ENCODE measurements at regions not wholly inside any gene's neighbourhood (a gene's known extent, or its start where the extent isn't known, plus 50 kb on each side); places are given as distances from the start of the nearest gene placed in this dataset.

DNA sequence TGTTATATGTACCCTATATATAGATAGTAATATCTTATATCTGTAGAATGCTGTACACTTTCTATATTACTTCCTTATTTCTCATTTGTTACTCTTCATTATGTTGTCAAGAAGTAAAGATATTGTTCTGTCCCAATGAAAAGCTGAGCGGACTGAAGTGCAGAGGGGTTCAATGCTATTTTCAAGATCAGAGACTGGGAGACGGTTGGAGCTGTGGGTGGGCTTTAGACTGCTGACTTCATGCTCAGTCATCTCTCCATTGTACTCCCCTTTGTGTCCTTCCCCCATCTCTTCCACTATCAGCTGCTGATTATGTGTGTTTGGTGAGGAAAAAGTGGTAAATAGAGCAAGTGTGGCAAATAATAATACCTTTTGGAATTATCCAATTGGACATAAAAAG, 532.3 kb upstream of the ZNF608 start:
- TF ChIP-seq POLR2A (IDR thresholded peaks at IDR 0.05; ENCODE audit: low read depth, low read length) (no peak), EZH2 (IDR thresholded peaks at IDR 0.05; ENCODE audit: borderline replicate concordance, low read depth, low read length, severe bottlenecking) (no peak), POLR2AphosphoS5 (IDR thresholded peaks at IDR 0.05; ENCODE audit: insufficient read depth, low read depth, low read length) (no peak), GATA2 (IDR thresholded peaks at IDR 0.05; ENCODE audit: insufficient read depth, insufficient read length, low read depth, low read length) (no peak), FOS (IDR thresholded peaks at IDR 0.05; ENCODE audit: borderline replicate concordance, insufficient read depth, low read length) (no peak), MYC (IDR thresholded peaks at IDR 0.05; ENCODE audit: low read depth, low read length) (no peak), JUN (IDR thresholded peaks at IDR 0.05; ENCODE audit: borderline replicate concordance, insufficient read depth, insufficient read length, low read depth) (no peak)
- TF ChIP-seq, protein P1, sequence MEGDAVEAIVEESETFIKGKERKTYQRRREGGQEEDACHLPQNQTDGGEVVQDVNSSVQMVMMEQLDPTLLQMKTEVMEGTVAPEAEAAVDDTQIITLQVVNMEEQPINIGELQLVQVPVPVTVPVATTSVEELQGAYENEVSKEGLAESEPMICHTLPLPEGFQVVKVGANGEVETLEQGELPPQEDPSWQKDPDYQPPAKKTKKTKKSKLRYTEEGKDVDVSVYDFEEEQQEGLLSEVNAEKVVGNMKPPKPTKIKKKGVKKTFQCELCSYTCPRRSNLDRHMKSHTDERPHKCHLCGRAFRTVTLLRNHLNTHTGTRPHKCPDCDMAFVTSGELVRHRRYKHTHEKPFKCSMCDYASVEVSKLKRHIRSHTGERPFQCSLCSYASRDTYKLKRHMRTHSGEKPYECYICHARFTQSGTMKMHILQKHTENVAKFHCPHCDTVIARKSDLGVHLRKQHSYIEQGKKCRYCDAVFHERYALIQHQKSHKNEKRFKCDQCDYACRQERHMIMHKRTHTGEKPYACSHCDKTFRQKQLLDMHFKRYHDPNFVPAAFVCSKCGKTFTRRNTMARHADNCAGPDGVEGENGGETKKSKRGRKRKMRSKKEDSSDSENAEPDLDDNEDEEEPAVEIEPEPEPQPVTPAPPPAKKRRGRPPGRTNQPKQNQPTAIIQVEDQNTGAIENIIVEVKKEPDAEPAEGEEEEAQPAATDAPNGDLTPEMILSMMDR (IDR thresholded peaks at IDR 0.05; ENCODE audit: extremely low read depth in 1 of 2, insufficient read depth in 1 of 2, low read depth in 1 of 2, low read length in 2 of 2): no peak
- TF ChIP-seq, protein P2, sequence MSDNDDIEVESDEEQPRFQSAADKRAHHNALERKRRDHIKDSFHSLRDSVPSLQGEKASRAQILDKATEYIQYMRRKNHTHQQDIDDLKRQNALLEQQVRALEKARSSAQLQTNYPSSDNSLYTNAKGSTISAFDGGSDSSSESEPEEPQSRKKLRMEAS (IDR thresholded peaks at IDR 0.05; ENCODE audit: insufficient read depth, insufficient read length): no peak

Measured in endothelial cell of umbilical vein (primary cell).